ENCODE measurements at regions not wholly inside any gene's neighbourhood (a gene's known extent, or its start where the extent isn't known, plus 50 kb on each side); places are given as distances from the start of the nearest gene placed in this dataset.
A peak's percentile ranks its signal among the peaks of the same experiment; 100 is the strongest.

GRCh38 chr4:45043911-45044310 lies 317.6 kb upstream of the GNPDA2 start:
- H3K36me3 ChIP-seq (ENCODE audit: insufficient read depth, low read length): no peaks in the 10 kb centered on the region
- no peaks in the 10 kb centered on the region for H3K79me2 ChIP-seq (replicated peaks; ENCODE audit: insufficient read depth, low read length)
- no peaks in the 10 kb centered on the region for H3F3A ChIP-seq (ENCODE audit: insufficient read depth, low read length, poor library complexity, severe bottlenecking)
- no peak overlapping the region for H3K4me3 ChIP-seq (ENCODE audit: low read length)
- H3K4me2 ChIP-seq (ENCODE audit: low read length): no peak overlapping the region
- H3K27ac ChIP-seq (ENCODE audit: low read length): no peak overlapping the region
- TF ChIP-seq EZH2 (IDR thresholded peaks at IDR 0.05; ENCODE audit: borderline replicate concordance, insufficient read depth, low read length, poor library complexity, severe bottlenecking): no peak
- TF ChIP-seq RAD21 (conservative IDR thresholded peaks at IDR 0.05): no peak
- TF ChIP-seq MXI1 (conservative IDR thresholded peaks at IDR 0.05; ENCODE audit: poor library complexity, severe bottlenecking): no peak
- TF ChIP-seq CTCF (IDR thresholded peaks at IDR 0.05; ENCODE audit: poor library complexity, severe bottlenecking): no peak
- no peaks in the 10 kb centered on the region for H3K9me3 ChIP-seq (ENCODE audit: low read length)
- H4K20me1 ChIP-seq (ENCODE audit: insufficient read depth): no peaks in the 10 kb centered on the region
- no peak overlapping the region for H2AFZ ChIP-seq (ENCODE audit: low read depth, low read length)
- no peaks in the 10 kb centered on the region for H3K27me3 ChIP-seq (ENCODE audit: insufficient read depth, low read depth, low read length)
- no peaks in the 10 kb centered on the region for H3K9me2 ChIP-seq (ENCODE audit: insufficient read depth, low read length)
- H3K9ac ChIP-seq (ENCODE audit: low read length): no peak overlapping the region

- TF ChIP-seq POLR2AphosphoS5 (IDR thresholded peaks at IDR 0.05) (peak; percentile 86), REST (IDR thresholded peaks at IDR 0.05; ENCODE audit: borderline replicate concordance) (peak; percentile 75), CTCF (IDR thresholded peaks at IDR 0.05; ENCODE audit: poor library complexity, severe bottlenecking) (no peak), TAF1 (IDR thresholded peaks at IDR 0.05; ENCODE audit: low read depth) (no peak), MXI1 (conservative IDR thresholded peaks at IDR 0.05; ENCODE audit: poor library complexity, severe bottlenecking) (no peak), SMC3 (conservative IDR thresholded peaks at IDR 0.05; ENCODE audit: poor library complexity) (no peak), EZH2 (IDR thresholded peaks at IDR 0.05; ENCODE audit: borderline replicate concordance, insufficient read depth, low read length, poor library complexity, severe bottlenecking) (no peak), EP300 (conservative IDR thresholded peaks at IDR 0.05; ENCODE audit: poor library complexity, severe bottlenecking) (peak; percentile 50), RAD21 (conservative IDR thresholded peaks at IDR 0.05) (peak; percentile 16)
These were observed 310.3 kb upstream of the GNPDA2 start for GRCh38 chr4:45036677-45037076.

More at GRCh38 chr4:45036677-45037076, 310.3 kb upstream of the GNPDA2 start:
- no peaks in the 10 kb centered on the region for H3K36me3 ChIP-seq (ENCODE audit: insufficient read depth, low read length)
- no peaks in the 10 kb centered on the region for H3K9me3 ChIP-seq (ENCODE audit: low read length)
- H3K9ac ChIP-seq (ENCODE audit: low read length): no peak overlapping the region
- H3K27ac ChIP-seq (ENCODE audit: low read length): peak overlapping the region; percentile 51
- H3K79me2 ChIP-seq (replicated peaks; ENCODE audit: insufficient read depth, low read length): no peaks in the 10 kb centered on the region
- no peaks in the 10 kb centered on the region for H3K9me2 ChIP-seq (ENCODE audit: insufficient read depth, low read length)
- H4K20me1 ChIP-seq (ENCODE audit: insufficient read depth): no peaks in the 10 kb centered on the region
- no peak overlapping the region for H3K4me3 ChIP-seq (ENCODE audit: low read length)
- no peaks in the 10 kb centered on the region for H3F3A ChIP-seq (ENCODE audit: insufficient read depth, low read length, poor library complexity, severe bottlenecking)
- H2AFZ ChIP-seq (ENCODE audit: low read depth, low read length): no peak overlapping the region
- no peaks in the 10 kb centered on the region for H3K27me3 ChIP-seq (ENCODE audit: insufficient read depth, low read depth, low read length)
- H3K4me2 ChIP-seq (ENCODE audit: low read length): no peak overlapping the region
